HepG2 (cell line): ENCODE measurements at regions not wholly inside any gene's neighbourhood (a gene's known extent, or its start where the extent isn't known, plus 50 kb on each side); places are given as distances from the start of the nearest gene placed in this dataset.

Source experiments
- EZH2 ChIP-seq: conservative IDR thresholded peaks from 2 replicates; pipeline ENCODE4 v1.6.1; 2012; ENCODE audit warnings: mild to moderate bottlenecking, low read depth, low read length, moderate library complexity
- KAT8 ChIP-seq: IDR thresholded peaks from 2 replicates; pipeline ENCODE4 v1.6.1; 2016; ENCODE audit warnings: missing genetic modification reagents, missing compliant biosample characterization
- PHF5A ChIP-seq: IDR thresholded peaks from one replicate; pipeline ENCODE4 v1.6.1; 2018; ENCODE audit warnings: low read depth, missing genetic modification reagents; ENCODE audit not compliant: unreplicated experiment
- POLR2AphosphoS2 ChIP-seq: IDR thresholded peaks from 2 replicates; pipeline ENCODE4 v1.6.1; 2011; ENCODE audit warnings: low read depth, low read length, improper control_type of control experiment
- SRF ChIP-seq: IDR thresholded peaks from 2 replicates; pipeline ENCODE4 v1.6.1; 2011; ENCODE audit warnings: mild to moderate bottlenecking, low read depth, low read length, moderate library complexity
- TOE1 ChIP-seq: sonication (generic); formaldehyde crosslinking; IDR thresholded peaks from 2 replicates; pipeline ENCODE4 v1.4.0; 2020; ENCODE audit warnings: mild to moderate bottlenecking, missing genetic modification reagents
- ZMYM3 ChIP-seq: sonication (generic); formaldehyde crosslinking; IDR thresholded peaks from 2 replicates; pipeline ENCODE4 v1.5.1; 2020; ENCODE audit warnings: mild to moderate bottlenecking, missing genetic modification reagents
- ZNF44 ChIP-seq: sonication (generic); formaldehyde crosslinking; IDR thresholded peaks from 2 replicates; pipeline ENCODE4 v1.5.1; 2020; ENCODE audit warnings: mild to moderate bottlenecking, missing genetic modification reagents
- ZNF547 ChIP-seq: sonication (generic); formaldehyde crosslinking; IDR thresholded peaks from 2 replicates; pipeline ENCODE4 v1.5.1; 2020; ENCODE audit warnings: mild to moderate bottlenecking, missing genetic modification reagents
- TF ChIP-seq, protein P1 (sequence below): sonication (generic); formaldehyde crosslinking; IDR thresholded peaks from 2 replicates; pipeline ENCODE4 v1.8.0; 2022; ENCODE audit warnings: mild to moderate bottlenecking, missing genetic modification reagents, borderline replicate concordance
- TF ChIP-seq, protein P2 (sequence below): IDR thresholded peaks from 2 replicates; pipeline ENCODE4 v1.6.1; 2012; ENCODE audit warnings: inconsistent platforms

DNA sequence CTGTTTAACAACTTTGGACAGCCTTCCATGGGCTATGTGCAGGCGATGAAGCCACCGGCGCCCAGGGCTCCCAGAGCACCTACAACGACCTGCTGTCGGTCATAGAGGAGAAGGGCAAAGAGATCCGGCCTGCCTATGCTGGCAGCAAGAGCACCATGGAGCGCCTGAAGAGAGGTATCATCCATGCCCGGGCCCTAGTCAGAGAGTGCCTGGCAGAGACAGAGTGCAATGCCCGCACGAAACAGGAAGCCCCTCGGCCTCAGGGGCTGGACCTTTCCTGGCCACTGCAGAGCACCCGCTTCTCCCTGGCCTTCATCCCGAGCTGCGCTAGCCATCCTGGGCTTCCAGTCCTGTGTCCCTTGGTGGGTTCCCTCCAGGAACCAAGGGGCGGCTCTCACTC, 497.0 kb upstream of the PHF14 start:
- no peak for TF ChIP-seq PHF5A (CRISPR knock-in tag)
- no peak for TF ChIP-seq SRF
- TF ChIP-seq, protein P1, sequence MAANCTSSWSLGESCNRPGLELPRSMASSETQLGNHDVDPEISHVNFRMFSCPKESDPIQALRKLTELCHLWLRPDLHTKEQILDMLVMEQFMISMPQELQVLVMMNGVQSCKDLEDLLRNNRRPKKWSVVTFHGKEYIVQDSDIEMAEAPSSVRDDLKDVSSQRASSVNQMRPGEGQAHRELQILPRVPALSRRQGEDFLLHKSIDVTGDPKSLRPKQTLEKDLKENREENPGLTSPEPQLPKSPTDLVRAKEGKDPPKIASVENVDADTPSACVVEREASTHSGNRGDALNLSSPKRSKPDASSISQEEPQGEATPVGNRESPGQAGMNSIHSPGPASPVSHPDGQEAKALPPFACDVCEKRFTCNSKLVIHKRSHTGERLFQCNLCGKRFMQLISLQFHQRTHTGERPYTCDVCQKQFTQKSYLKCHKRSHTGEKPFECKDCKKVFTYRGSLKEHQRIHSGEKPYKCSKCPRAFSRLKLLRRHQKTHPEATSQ (CRISPR knock-in tag) = no peak
- TF ChIP-seq EZH2 = no peak
- no peak for TF ChIP-seq POLR2AphosphoS2
- TF ChIP-seq KAT8 (CRISPR knock-in tag) = no peak
- no peak for TF ChIP-seq ZNF44 (CRISPR knock-in tag)
- no peak for TF ChIP-seq ZMYM3 (CRISPR knock-in tag)
- no peak for TF ChIP-seq TOE1 (CRISPR knock-in tag)
- no peak for TF ChIP-seq ZNF547 (CRISPR knock-in tag)
- TF ChIP-seq, protein P2, sequence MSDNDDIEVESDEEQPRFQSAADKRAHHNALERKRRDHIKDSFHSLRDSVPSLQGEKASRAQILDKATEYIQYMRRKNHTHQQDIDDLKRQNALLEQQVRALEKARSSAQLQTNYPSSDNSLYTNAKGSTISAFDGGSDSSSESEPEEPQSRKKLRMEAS = no peak
